HFF-Myc (cell line): ENCODE measurements at regions not wholly inside any gene's neighbourhood (a gene's known extent, or its start where the extent isn't known, plus 50 kb on each side); places are given as distances from the start of the nearest gene placed in this dataset.

Experiments
- DNase-seq: peaks from one replicate; pipeline ENCODE4 v3.0.0-alpha.2; 2011; ENCODE audit warnings: low read depth; ENCODE audit errors: extremely low read depth
- H3K4me3 ChIP-seq: replicated peaks from 2 replicates; pipeline ENCODE4 v1.5.1; 2011; ENCODE audit warnings: low read depth, mild to moderate bottlenecking, control low read depth, low read length
- TF ChIP-seq, protein P1 (sequence below): IDR thresholded peaks from 2 replicates; pipeline ENCODE4 v1.5.1; 2012; ENCODE audit warnings: mild to moderate bottlenecking, low read depth, low read length, control low read depth; ENCODE audit errors: missing control alignments

DNA sequence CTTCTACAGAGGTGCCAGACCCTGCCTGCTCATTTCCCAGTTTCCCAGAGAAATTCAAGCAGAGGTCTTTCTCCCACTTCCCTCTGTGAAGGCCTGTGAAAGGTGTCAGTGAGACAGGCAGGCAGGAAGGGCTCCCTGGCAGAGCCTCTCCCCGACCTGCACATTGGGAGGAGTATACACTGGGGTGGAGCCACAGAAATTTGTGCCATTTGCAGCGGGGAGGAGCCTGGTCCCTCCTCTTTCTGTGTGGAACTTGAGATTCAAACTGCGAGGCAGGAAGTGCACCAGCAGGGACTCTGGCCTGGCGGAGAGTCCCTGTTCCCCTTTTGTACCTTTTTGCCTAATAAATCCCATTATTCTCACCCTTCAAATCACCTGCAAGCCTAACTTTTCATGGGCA is 54.6 kb upstream of the OPN4 start:
- no peak for DNase-seq
- TF ChIP-seq, protein P1, sequence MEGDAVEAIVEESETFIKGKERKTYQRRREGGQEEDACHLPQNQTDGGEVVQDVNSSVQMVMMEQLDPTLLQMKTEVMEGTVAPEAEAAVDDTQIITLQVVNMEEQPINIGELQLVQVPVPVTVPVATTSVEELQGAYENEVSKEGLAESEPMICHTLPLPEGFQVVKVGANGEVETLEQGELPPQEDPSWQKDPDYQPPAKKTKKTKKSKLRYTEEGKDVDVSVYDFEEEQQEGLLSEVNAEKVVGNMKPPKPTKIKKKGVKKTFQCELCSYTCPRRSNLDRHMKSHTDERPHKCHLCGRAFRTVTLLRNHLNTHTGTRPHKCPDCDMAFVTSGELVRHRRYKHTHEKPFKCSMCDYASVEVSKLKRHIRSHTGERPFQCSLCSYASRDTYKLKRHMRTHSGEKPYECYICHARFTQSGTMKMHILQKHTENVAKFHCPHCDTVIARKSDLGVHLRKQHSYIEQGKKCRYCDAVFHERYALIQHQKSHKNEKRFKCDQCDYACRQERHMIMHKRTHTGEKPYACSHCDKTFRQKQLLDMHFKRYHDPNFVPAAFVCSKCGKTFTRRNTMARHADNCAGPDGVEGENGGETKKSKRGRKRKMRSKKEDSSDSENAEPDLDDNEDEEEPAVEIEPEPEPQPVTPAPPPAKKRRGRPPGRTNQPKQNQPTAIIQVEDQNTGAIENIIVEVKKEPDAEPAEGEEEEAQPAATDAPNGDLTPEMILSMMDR: no peak
- H3K4me3 ChIP-seq: no peak overlapping the region

DNA sequence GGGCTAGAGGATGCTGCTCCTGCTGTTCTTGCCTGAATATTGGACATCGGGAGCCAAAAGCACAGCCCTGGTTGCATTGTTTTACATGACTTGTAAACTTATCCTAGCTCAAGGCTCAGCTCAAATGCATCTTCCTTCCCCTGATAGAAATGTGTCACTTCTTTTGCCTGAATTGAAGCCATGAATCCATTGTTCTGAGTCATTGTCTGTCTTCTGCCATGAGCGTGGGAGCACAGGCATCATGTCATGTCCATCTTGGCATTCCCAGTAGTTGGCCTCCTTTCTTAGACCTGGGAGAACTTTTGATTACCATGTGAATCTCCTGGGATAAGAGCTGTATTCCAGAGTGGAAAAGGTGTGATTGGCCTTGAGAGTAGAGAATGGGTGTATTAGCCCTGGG is 54.1 kb upstream of the OPN4 start:
- TF ChIP-seq, protein P1: no peak
- DNase-seq: no peak
- H3K4me3 ChIP-seq: no peak overlapping the region

DNA sequence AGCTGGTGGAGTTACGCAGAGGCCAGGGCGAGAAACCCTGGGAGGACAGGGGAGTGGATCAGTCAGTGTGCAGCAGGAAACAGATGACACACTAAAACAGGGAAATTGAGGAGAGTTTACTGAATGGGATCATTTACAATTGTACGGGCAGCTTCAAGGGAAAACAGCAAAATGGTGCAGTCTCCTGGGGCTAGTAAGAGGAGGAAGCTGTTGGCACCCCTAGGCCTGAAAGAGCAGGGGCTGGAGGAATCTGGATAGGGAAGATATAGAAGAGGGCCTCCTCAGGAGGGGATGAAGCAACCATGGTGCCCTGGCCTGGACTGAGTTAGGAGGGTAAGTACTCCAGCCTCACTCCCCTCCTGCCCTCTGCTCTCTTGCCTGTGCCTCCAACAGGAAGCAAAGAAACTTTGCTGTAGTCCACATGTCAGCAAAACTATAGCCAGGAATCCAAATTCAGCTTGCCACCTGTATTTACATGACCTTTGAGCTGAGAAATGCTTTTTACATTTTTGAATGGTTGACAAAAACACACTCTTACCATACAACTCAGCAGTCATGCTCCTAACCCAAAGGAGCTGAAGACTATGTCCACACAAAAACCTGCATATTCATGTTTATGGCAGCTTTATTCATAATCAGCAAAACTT is 52.3 kb upstream of the OPN4 start:
- no peak overlapping the region for H3K4me3 ChIP-seq
- DNase-seq: no peak
- TF ChIP-seq, protein P1: no peak

DNA sequence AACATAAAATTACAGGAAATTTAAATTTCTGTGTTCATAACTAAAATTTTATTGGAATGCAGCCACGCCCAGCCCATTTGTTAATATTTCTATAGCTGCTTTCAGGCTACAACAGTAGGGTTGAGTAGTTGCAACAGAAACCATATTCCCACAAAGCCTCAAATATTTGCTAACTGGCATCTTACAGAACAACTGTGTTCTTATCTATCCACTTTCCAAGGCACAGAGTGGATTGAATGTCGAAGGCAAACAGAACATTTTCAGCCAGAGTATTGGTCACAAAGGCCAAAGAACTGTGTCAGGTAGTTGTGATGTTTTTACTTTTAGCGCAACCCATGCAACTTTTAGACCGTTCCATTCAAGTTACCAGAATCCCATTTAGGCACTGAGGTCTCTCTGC is 51.1 kb upstream of the OPN4 start:
- H3K4me3 ChIP-seq: no peak overlapping the region
- TF ChIP-seq, protein P1: no peak
- no peak for DNase-seq
